AG08395 (cell line): ENCODE measurements at regions not wholly inside any gene's neighbourhood (a gene's known extent, or its start where the extent isn't known, plus 50 kb on each side); places are given as distances from the start of the nearest gene placed in this dataset.
"Not testable (repeated sequence)": the region's sequence is repeated elsewhere in the genome, so short reads cannot be mapped to it uniquely, and the experiment has no call there.

Experiments
- DNase-seq: peaks from one replicate; pipeline ENCODE4 v3.0.0; 2012; ENCODE audit warnings: mixed read lengths, low spot score

DNA sequence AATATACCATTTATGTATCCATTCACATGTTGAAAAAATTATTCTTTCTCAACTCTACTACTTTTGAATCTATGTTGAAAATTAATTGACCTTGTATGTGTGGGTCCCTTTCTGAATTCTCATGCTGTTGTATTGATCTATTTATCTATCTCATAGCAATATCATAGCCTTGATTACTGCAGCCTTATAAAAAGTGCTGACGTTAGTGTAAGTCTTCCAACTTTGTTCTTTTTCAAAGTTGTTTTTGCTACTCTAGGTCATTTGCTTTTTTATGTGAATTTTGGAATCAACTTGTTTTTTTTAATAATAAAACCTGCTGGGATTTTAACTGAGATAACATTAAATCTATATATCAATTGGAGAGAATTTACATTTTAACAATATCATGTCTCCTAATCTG lies 52.2 kb upstream of the PAX3 start:
- no peak for DNase-seq

DNA sequence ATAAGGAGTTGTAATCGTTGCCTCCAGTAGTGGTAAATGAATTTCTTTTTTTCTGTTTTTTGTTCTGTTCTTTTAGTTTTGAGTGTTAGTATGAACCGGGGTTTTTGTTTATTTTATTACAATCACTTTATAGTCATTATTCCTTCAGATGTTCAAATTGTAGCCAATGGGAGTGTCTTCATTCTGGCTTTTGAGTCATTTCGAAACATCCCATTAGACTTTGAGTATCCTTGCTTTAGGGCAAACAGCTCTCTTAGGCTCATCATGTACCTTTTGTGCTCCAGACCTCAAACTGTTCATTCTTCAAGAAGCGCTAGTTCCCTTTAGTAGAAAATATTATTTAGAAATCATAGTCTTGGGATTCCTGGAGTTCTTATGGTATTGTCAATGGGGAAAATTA lies 54.2 kb upstream of the PAX3 start:
- DNase-seq = no peak

DNA sequence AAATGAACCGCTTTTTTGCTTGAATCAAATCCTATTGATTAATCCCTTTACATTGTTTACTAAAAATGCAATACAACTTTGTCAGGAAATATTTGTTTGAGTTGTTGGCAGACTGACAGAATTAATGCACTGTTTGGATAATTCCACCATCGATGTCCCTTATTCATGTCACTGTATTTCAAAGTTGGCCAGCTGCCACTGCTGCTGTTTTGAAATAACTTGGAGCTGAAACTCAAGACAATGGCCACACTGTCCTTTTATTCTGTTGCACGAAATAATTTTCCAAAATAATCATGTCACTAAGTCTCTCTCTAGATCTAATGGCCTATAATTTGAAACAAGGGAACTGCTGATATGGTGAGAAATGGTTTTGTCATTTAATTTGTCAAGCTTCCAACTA lies 55.2 kb upstream of the PAX3 start:
- DNase-seq = no peak

DNA sequence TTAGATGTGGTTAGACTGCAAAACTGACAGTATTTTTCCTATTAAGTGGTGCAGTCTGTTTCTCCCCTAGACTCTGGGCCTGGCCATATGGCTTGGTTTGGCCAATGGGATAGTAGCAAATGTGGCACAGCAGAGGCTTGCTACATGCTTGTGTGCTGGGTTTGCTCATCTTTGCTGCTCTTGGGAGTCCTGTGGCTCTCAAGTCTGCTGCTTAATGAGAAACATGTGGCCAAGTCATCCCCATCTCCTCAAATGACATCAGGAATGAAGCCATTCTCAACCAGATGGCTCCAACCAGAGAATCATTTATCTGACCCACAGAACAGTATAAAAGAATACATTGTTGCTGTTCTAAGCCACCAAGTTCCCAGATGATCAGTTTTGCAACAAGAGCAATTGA lies 57.1 kb upstream of the PAX3 start:
- DNase-seq = peak; percentile 70

DNA sequence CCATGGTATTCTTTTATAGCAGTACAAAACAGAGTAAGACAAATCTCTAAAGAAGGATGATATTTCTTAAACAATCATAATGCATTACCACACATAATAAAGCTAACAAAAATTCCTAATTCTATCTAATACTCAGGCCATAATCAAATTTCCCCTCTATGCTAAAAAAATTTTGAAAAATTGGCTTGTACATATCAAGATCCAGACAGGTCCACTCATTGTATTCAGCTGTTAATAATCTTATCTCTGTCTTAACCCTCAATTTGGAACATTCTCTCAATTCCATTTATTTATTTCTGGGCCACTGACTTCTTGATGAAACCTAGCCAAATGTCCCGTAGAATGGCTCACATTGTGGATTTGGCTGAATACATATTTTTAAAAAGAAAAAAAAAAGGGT lies 59.1 kb upstream of the PAX3 start:
- DNase-seq = no peak

DNA sequence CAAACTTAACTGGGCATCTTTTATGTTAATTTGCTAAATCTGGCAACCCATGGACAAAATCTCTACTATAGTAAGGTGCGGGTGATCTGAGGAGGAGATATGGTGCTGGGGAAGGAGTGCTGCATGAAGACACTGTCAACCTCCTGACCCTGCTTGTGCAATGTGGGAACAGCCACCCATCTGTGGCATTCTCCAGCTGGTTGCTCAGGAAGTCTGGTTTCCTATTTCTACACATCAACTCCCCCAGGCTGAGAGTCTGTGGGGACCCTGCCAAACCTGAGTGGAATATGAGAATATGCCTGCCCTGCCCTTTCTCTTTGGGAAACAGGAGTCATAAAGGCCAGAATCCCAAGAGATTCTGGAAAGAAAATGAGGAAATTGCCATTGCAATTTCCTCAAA lies 60.1 kb upstream of the PAX3 start:
- DNase-seq = no peak

DNA sequence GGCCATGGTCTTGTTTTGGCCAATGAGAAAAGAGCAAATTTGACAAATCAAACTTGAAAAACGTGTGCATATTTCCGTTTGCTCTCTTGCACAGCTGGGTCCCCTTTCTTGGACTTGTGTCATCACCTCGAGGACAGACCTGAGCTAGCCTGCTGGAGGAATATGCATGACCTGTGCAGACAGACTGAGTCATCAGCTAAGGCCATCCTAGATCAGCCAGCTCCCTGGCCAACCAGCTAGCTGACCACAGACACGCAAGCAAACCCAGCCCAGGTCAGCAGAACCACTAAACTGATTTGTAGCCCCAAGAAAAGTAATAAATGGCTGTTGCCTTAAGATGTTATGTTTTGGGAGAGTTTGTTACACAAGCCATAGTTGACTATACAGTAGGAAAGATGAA lies 61.3 kb upstream of the PAX3 start:
- no peak for DNase-seq

DNA sequence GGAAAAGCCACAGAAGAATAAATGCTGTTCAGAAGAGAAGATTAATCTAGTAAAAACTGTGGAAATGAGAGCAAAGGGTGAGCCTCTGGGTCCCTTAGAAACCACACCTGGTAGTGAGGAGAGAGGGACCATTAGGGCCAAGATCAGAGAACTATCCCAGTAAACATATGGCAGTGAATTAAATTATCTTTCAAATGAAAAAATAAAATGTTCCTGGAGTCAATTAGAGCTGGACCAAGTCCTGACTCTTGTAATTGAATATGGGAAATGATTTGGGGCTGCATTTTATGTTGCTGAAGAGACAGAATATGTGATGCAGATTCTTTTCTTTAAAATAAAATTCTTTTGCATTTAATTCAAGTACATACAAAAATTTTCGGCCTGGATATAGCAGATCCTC lies 62.2 kb upstream of the PAX3 start:
- no peak for DNase-seq

DNA sequence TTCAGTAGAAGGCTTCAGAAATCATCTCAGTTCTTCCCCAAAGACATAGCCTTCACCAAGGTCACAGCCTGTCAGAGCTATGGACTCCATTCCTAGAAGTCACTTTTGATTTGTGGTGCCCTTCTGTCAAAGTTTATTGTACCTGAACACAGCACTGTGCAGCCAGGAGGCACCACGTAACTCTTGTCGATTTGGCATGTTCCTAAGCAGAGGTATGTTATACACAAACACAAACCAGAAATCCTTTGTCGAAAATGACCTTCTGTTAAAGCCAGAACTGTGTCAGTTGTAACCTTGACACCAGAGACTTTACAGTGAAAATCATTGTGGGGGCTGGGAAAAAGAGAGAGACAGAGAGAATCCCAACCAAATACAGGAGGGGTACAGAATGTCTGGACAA lies 62.6 kb upstream of the SGPP2 start:
- DNase-seq = no peak

DNA sequence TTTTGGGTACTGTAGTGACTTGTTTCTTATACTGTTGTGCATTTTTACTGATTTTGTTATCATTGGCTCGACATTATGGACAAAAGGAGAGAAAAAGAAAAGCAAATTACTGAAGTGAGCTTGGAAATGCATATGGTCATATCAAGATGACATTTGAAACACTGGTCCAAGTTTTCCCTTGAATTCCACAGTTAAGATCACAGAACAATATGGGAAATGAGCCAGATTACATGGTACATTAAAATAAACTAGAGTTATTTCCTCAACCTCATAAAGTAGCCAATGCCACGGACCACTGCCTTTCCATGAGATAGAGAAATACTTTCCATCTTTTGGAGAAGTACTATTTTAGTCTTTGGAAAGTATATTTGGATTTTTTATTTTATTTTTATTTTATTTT lies 62.0 kb upstream of the SGPP2 start:
- no peak for DNase-seq

DNA sequence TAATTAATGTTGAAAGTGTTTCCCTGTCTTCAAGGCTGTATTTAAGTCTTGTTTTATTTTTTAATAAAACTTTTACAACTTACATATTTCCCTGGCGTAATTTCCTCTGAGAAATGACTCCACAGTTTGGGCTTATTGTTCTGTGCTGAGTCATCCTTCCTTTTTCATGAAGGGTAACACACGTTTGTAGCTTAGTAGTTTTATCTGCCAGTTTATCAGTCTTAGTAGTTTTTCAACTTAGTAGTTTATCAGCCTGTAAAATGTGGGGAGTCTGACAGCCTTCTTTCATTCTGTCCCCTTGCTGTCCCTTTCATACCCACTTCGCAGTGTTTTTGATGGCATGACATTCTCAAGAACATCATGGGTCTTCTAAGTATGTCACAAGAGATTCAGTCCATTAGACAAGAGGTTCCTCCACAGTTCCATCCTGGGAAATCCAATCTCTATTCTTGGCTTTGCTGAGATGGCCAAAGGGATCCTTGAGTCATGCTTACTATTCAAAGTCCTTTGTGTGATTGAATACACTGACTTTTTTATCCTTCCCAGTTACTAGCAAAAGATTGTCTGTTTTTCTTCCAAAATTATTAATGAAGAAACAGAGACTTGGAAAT lies 60.0 kb upstream of the SGPP2 start:
- DNase-seq = no peak

DNA sequence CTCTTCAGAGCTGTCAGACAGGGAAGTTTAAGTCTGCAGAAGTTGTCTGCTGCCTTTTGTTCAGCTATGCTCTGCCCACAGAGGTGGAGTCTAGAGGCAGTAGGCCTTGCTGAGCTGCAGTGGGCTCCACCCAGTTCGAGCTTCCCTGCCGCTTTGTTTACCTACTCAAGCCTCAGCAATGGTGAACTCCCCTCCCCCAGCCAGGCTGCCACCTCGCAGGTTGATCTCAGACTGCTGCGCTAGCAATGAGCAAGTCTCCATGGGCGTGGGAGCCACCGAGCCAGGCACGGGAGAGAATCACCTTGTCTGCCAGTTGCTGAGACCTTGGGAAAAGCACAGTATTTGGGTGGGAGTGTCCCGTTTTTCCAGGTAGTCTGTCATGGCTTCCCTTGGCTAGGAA lies 56.1 kb upstream of the SGPP2 start:
- DNase-seq = not testable (repeated sequence)

DNA sequence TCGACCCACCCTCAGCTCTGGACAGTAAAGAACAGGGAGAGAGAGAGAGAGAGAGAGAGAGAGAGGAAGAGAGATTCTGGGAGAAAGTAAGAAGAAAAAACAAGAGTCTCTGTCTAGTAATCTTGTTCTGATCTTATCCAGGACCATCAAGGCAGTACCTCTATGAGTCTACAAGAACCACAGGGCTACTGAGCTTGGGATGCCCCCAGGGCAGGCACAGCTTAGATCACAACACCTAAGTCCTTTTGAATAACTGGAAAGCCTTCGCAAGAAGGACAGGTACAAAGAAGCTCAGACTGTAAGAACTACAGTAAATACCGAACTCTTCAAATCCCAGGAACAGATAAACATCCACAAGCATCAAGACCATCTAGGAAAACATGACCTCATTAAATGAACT lies 51.4 kb upstream of the SGPP2 start:
- no peak for DNase-seq
